Mammary epithelial cell (primary cell): ENCODE measurements at regions not wholly inside any gene's neighbourhood (a gene's known extent, or its start where the extent isn't known, plus 50 kb on each side); places are given as distances from the start of the nearest gene placed in this dataset.

Source experiments
- EZH2 ChIP-seq: IDR thresholded peaks from 2 replicates; pipeline ENCODE4 v1.6.1; 2012; ENCODE audit warnings: low read length, inconsistent platforms, borderline replicate concordance
- TF ChIP-seq, protein P1 (sequence below), 2 donors: IDR thresholded peaks in 1 of 2; conservative IDR thresholded peaks in 1 of 2; 2 replicates each; pipeline ENCODE4 v1.5.1; 2011 to 2012; ENCODE audit warnings: inconsistent platforms in 2 of 2, low read length in 2 of 2, mild to moderate bottlenecking in 2 of 2, control low read depth in 1 of 2, low read depth in 1 of 2; ENCODE audit not compliant: insufficient read depth in 1 of 2; ENCODE audit errors: extremely low read depth in 1 of 2

DNA sequence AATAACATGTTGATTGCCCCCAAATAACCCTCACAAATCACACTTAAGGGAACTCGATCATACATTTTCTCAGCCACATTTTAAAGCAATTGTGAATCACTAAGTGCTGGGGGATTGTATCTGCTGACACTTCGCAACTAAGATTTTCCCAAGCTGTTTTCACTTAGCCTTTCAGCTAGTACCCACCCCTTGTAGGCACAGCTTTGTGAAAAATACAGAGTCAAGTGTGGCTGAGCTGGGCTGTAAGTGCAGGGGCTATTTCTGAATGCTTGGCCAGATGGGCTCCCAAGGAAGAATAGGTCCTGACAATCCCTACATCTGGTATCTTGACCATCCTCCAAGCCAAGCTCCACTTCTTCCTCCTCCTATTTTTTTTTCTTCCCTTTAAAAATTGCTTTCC lies 289.2 kb upstream of the NMUR2 start:
- TF ChIP-seq, protein P1, sequence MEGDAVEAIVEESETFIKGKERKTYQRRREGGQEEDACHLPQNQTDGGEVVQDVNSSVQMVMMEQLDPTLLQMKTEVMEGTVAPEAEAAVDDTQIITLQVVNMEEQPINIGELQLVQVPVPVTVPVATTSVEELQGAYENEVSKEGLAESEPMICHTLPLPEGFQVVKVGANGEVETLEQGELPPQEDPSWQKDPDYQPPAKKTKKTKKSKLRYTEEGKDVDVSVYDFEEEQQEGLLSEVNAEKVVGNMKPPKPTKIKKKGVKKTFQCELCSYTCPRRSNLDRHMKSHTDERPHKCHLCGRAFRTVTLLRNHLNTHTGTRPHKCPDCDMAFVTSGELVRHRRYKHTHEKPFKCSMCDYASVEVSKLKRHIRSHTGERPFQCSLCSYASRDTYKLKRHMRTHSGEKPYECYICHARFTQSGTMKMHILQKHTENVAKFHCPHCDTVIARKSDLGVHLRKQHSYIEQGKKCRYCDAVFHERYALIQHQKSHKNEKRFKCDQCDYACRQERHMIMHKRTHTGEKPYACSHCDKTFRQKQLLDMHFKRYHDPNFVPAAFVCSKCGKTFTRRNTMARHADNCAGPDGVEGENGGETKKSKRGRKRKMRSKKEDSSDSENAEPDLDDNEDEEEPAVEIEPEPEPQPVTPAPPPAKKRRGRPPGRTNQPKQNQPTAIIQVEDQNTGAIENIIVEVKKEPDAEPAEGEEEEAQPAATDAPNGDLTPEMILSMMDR (conservative IDR thresholded peaks at IDR 0.05 in 1 of 2, IDR thresholded peaks at IDR 0.05 in 1 of 2; ENCODE audit: extremely low read depth in 1 of 2, insufficient read depth in 1 of 2, low read depth in 1 of 2, low read length in 2 of 2) = no peak
- TF ChIP-seq EZH2 = no peak
